PC-9 (cell line): ENCODE measurements at regions not wholly inside any gene's neighbourhood (a gene's known extent, or its start where the extent isn't known, plus 50 kb on each side); places are given as distances from the start of the nearest gene placed in this dataset.
A peak's percentile ranks its signal among the peaks of the same experiment; 100 is the strongest.

Source experiments
- BruUV-seq: library from RNA; stranded (reverse); fragments of 400-500 nt; replicated peaks from 2 replicates; lab custom pipeline; 2021; lab: Mats Ljungman, UMichigan
- CTCF ChIA-PET: fragments of 300-600 bp; sonication (Branson Sonifier 250); formaldehyde crosslinking; loops from one replicate; lab custom pipeline; 2022; ENCODE audit warnings: antibody characterized with exemption; lab: Charles Lee
- POLR2A ChIA-PET: fragments of 300-600 bp; sonication (Branson Sonifier 250); formaldehyde crosslinking; loops from one replicate; lab custom pipeline; 2022; ENCODE audit warnings: antibody characterized with exemption; ENCODE audit not compliant: unreplicated experiment; lab: Charles Lee
- DNase-seq, 2 experiments: peaks; one replicate each; pipeline versions ENCODE4 v3.0.0 to v3.0.0-alpha.2; 2015 to 2022; ENCODE audit warnings: mixed read lengths in 1 of 2
- H2AFZ ChIP-seq: fragments of 200-600 bp; sonication (generic); 2 replicates; pipeline ENCODE4 v1.8.1; 2017; ENCODE audit warnings: antibody characterized with exemption
- H3F3A ChIP-seq: fragments of 200-600 bp; sonication (generic); 2 replicates; pipeline ENCODE4 v1.8.1; 2017; ENCODE audit warnings: antibody characterized with exemption, mild to moderate bottlenecking, low read depth; ENCODE audit not compliant: insufficient read depth
- H3K27ac ChIP-seq: fragments of 200-600 bp; sonication (generic); 2 replicates; pipeline ENCODE4 v1.6.1; 2016; ENCODE audit warnings: mixed run types
- H3K27me3 ChIP-seq: fragments of 200-600 bp; sonication (generic); 2 replicates; pipeline ENCODE4 v1.6.1; 2016; ENCODE audit warnings: low read depth, mixed run types; ENCODE audit not compliant: insufficient read depth
- H3K36me3 ChIP-seq: fragments of 200-600 bp; sonication (generic); 2 replicates; pipeline ENCODE4 v1.6.1; 2016; ENCODE audit warnings: low read depth, mixed run types
- H3K4me1 ChIP-seq: fragments of 200-600 bp; sonication (generic); replicated peaks from 2 replicates; pipeline ENCODE4 v1.6.1; 2016; ENCODE audit warnings: mixed run types; ENCODE audit not compliant: insufficient read depth
- H3K4me2 ChIP-seq: fragments of 200-600 bp; sonication (generic); 2 replicates; pipeline ENCODE4 v1.6.1; 2017; ENCODE audit warnings: mixed run types
- H3K4me3 ChIP-seq: fragments of 200-600 bp; sonication (generic); 2 replicates; pipeline ENCODE4 v1.6.1; 2016; ENCODE audit warnings: mixed run types
- H3K79me2 ChIP-seq: fragments of 200-600 bp; sonication (generic); 2 replicates; pipeline ENCODE4 v1.6.1; 2017; ENCODE audit warnings: low read depth, mixed run types
- H3K9me2 ChIP-seq: fragments of 200-600 bp; sonication (generic); 2 replicates; pipeline ENCODE4 v1.8.1; 2017; ENCODE audit warnings: mild to moderate bottlenecking; ENCODE audit not compliant: insufficient read depth
- H3K9me3 ChIP-seq: fragments of 200-600 bp; sonication (generic); 2 replicates; pipeline ENCODE4 v1.8.1; 2016; ENCODE audit warnings: low read depth; ENCODE audit not compliant: insufficient read depth
- H4K20me1 ChIP-seq: fragments of 200-600 bp; sonication (generic); 2 replicates; pipeline ENCODE4 v1.8.1; 2017; ENCODE audit not compliant: insufficient read depth
- EZH2 ChIP-seq: fragments of 200-600 bp; sonication (generic); IDR thresholded peaks from 2 replicates; pipeline ENCODE4 v1.8.0; 2017; ENCODE audit warnings: antibody characterized with exemption, low read depth
- intact Hi-C: fragments of 100-400 bp; cut with micrococcal nuclease; formaldehyde crosslinking; loops from one replicate; pipeline ENCODE4 v1.10.0; 2022; ENCODE audit not compliant: unreplicated experiment
- TF ChIP-seq, protein P1 (sequence below): fragments of 200-600 bp; sonication (generic); conservative IDR thresholded peaks from 2 replicates; pipeline ENCODE4 v1.6.1; 2017; ENCODE audit warnings: mixed run types, antibody characterized with exemption, mild to moderate bottlenecking, moderate library complexity

- TF ChIP-seq, protein P1, sequence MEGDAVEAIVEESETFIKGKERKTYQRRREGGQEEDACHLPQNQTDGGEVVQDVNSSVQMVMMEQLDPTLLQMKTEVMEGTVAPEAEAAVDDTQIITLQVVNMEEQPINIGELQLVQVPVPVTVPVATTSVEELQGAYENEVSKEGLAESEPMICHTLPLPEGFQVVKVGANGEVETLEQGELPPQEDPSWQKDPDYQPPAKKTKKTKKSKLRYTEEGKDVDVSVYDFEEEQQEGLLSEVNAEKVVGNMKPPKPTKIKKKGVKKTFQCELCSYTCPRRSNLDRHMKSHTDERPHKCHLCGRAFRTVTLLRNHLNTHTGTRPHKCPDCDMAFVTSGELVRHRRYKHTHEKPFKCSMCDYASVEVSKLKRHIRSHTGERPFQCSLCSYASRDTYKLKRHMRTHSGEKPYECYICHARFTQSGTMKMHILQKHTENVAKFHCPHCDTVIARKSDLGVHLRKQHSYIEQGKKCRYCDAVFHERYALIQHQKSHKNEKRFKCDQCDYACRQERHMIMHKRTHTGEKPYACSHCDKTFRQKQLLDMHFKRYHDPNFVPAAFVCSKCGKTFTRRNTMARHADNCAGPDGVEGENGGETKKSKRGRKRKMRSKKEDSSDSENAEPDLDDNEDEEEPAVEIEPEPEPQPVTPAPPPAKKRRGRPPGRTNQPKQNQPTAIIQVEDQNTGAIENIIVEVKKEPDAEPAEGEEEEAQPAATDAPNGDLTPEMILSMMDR = no peak
- Histone ChIP-seq H3F3A (no peaks in the 10 kb centered on the region), H3K36me3 (no peaks in the 10 kb centered on the region), H3K9me3 (no peaks in the 10 kb centered on the region), H3K27ac (no peak overlapping the region), H3K4me3 (peak overlapping the region; percentile 97), H3K27me3 (no peaks in the 10 kb centered on the region), H3K4me1 (peaks cover 11% of the 10 kb centered on the region), H3K79me2 (peaks cover 9% of the 10 kb centered on the region), H4K20me1 (no peaks in the 10 kb centered on the region), H3K9me2 (no peaks in the 10 kb centered on the region), H3K4me2 (peak overlapping the region; percentile 97), H2AFZ (peak overlapping the region; percentile 99)
- ChIA-PET POLR2A (interaction anchor here (0.7 kb wide), 1 partner anchor 121 kb away, joined by 3 read pairs; no protein-coding TSS in a partner anchor), CTCF (interaction anchor here (1.8 to 3.1 kb wide), 5 partner anchors 285 to 586 kb away, joined by 7 to 29 read pairs (median 13); partner anchors contain the start of gene TIMM22)
- peak in 1 of 2 experiments; percentile 17 for DNase-seq
- TSS peak; percentile 65 for BruUV-seq
- intact Hi-C loops = loop anchor here (1.0 kb wide), 1 partner anchor 586 kb away; no protein-coding TSS in a partner anchor
Observed at GRCh38 chr17:410543-411401, 58.2 kb upstream of the RPH3AL start.

GRCh38 chr17:409848-410542 is 57.4 kb upstream of the RPH3AL start:
- ChIA-PET CTCF (interaction anchor here (3.1 kb wide), 1 partner anchor 290 kb away, joined by 29 read pairs; no protein-coding TSS in a partner anchor), POLR2A (interaction anchor here (0.6 to 0.7 kb wide), 2 partner anchors 122 to 306 kb away, joined by 3 to 7 read pairs; no protein-coding TSS in a partner anchor)
- H3K36me3 ChIP-seq = no peaks in the 10 kb centered on the region
- no peak overlapping the region for H3K27ac ChIP-seq
- DNase-seq = peak; percentile 96 to 100
- peak overlapping the region; percentile 97 for H3K4me2 ChIP-seq
- H3K4me3 ChIP-seq = peak overlapping the region; percentile 97
- intact Hi-C loops = loop anchor here (1.0 kb wide), 1 partner anchor 586 kb away; no protein-coding TSS in a partner anchor
- no peaks in the 10 kb centered on the region for H3K9me2 ChIP-seq
- no peaks in the 10 kb centered on the region for H3K27me3 ChIP-seq
- no TSS peak for BruUV-seq
- no peaks in the 10 kb centered on the region for H3K9me3 ChIP-seq
- no peaks in the 10 kb centered on the region for H4K20me1 ChIP-seq
- TF ChIP-seq EZH2 = no peak
- TF ChIP-seq, protein P1 = no peak
- peak overlapping the region; percentile 99 for H2AFZ ChIP-seq
- H3F3A ChIP-seq = no peaks in the 10 kb centered on the region
- H3K79me2 ChIP-seq = peaks cover 9% of the 10 kb centered on the region
- peaks cover 11% of the 10 kb centered on the region for H3K4me1 ChIP-seq

- no peak overlapping the region for H3K27ac ChIP-seq
- H3K4me3 ChIP-seq = peak overlapping the region; percentile 60
- no peak for DNase-seq
- no peaks in the 10 kb centered on the region for H4K20me1 ChIP-seq
- H3K27me3 ChIP-seq = no peaks in the 10 kb centered on the region
- H3K4me1 ChIP-seq = peaks cover 11% of the 10 kb centered on the region
- H3F3A ChIP-seq = no peaks in the 10 kb centered on the region
- BruUV-seq = TSS peak; percentile 97
- peak overlapping the region; percentile 82 for H3K4me2 ChIP-seq
- intact Hi-C loops = no loop called here
- H2AFZ ChIP-seq = peak overlapping the region; percentile 94
- ChIA-PET CTCF (no interaction called here), POLR2A (interaction anchor here (0.6 kb wide), 1 partner anchor 307 kb away, joined by 7 read pairs; no protein-coding TSS in a partner anchor)
- no peaks in the 10 kb centered on the region for H3K36me3 ChIP-seq
- no peaks in the 10 kb centered on the region for H3K9me2 ChIP-seq
- H3K79me2 ChIP-seq = peaks cover 9% of the 10 kb centered on the region
- H3K9me3 ChIP-seq = no peaks in the 10 kb centered on the region
- no peak for TF ChIP-seq EZH2
- TF ChIP-seq, protein P1 = no peak
Observed at GRCh38 chr17:409308-409847, 56.8 kb upstream of the RPH3AL start.
